ENCODE measurements at regions not wholly inside any gene's neighbourhood (a gene's known extent, or its start where the extent isn't known, plus 50 kb on each side); places are given as distances from the start of the nearest gene placed in this dataset.

DNA sequence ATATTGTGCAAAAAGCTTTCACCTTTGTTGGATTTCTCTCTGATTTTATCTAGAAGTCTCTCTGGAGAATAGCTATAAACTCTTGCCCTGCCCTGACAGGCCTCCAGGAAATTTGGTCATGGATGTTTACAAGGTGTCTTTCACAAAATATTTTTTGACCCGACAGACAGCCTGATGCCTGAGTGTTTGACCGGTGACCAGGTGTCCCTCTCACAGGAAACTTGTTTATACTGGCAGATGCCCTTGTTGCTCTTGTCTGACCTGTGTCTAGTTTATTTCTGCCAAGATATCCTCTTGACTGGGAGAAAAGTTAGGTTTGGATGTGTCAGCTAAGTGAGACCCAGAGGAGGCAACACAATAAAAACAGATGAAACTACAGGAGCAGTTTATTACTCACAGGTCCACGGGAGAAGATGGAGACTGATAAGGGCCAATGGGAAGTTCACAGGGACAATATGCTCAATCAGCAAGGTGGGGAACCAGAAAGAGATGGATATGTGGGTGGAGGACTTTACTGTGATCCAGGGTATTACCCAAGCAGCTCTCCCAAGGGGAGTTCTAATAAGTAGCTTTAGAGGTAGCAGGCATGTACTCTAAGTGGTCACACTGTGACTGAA, 243.3 kb downstream of the ARAP2 start:
- no peak for TF ChIP-seq POLR2A (IDR thresholded peaks at IDR 0.05)
- TF ChIP-seq, protein P1, sequence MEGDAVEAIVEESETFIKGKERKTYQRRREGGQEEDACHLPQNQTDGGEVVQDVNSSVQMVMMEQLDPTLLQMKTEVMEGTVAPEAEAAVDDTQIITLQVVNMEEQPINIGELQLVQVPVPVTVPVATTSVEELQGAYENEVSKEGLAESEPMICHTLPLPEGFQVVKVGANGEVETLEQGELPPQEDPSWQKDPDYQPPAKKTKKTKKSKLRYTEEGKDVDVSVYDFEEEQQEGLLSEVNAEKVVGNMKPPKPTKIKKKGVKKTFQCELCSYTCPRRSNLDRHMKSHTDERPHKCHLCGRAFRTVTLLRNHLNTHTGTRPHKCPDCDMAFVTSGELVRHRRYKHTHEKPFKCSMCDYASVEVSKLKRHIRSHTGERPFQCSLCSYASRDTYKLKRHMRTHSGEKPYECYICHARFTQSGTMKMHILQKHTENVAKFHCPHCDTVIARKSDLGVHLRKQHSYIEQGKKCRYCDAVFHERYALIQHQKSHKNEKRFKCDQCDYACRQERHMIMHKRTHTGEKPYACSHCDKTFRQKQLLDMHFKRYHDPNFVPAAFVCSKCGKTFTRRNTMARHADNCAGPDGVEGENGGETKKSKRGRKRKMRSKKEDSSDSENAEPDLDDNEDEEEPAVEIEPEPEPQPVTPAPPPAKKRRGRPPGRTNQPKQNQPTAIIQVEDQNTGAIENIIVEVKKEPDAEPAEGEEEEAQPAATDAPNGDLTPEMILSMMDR (IDR thresholded peaks at IDR 0.05), result no peak
- TF ChIP-seq POLR2AphosphoS5 (IDR thresholded peaks at IDR 0.05), result no peak
